ENCODE measurements at regions not wholly inside any gene's neighbourhood (a gene's known extent, or its start where the extent isn't known, plus 50 kb on each side); places are given as distances from the start of the nearest gene placed in this dataset.

DNA sequence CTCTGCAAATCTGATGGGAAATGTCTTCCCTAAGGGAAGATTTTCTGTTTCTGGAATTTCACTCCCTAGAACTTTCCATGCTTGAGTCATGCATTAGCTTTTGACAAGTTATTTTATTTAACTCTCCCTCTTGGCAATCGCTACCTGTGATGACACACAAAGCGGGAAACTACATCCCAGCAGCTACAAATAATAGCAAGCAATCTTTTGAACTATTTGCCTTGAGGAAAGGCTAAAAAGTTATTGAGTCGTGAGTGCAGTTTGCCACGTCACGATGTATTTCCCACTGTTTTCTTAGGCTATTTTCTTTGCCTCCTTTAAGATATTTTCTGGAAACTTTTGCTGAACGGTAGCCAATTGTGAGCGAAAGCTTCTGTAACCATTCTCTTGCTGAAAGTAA is 353.3 kb upstream of the HTR2A start:
- Histone ChIP-seq H3K36me3 (ENCODE audit: low read depth) (no peaks in the 10 kb centered on the region), H3K9me3 (peaks cover 8% of the 10 kb centered on the region), H3K4me3 (no peak overlapping the region), H3K4me1 (ENCODE audit: low read depth) (no peaks in the 10 kb centered on the region)
- intact Hi-C loops (cut with DNase I, micrococcal nuclease): no loop called here
- TF ChIP-seq, protein P1, sequence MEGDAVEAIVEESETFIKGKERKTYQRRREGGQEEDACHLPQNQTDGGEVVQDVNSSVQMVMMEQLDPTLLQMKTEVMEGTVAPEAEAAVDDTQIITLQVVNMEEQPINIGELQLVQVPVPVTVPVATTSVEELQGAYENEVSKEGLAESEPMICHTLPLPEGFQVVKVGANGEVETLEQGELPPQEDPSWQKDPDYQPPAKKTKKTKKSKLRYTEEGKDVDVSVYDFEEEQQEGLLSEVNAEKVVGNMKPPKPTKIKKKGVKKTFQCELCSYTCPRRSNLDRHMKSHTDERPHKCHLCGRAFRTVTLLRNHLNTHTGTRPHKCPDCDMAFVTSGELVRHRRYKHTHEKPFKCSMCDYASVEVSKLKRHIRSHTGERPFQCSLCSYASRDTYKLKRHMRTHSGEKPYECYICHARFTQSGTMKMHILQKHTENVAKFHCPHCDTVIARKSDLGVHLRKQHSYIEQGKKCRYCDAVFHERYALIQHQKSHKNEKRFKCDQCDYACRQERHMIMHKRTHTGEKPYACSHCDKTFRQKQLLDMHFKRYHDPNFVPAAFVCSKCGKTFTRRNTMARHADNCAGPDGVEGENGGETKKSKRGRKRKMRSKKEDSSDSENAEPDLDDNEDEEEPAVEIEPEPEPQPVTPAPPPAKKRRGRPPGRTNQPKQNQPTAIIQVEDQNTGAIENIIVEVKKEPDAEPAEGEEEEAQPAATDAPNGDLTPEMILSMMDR (IDR thresholded peaks at IDR 0.05): no peak
- DNase-seq (no peak), ATAC-seq (no peak)

DNA sequence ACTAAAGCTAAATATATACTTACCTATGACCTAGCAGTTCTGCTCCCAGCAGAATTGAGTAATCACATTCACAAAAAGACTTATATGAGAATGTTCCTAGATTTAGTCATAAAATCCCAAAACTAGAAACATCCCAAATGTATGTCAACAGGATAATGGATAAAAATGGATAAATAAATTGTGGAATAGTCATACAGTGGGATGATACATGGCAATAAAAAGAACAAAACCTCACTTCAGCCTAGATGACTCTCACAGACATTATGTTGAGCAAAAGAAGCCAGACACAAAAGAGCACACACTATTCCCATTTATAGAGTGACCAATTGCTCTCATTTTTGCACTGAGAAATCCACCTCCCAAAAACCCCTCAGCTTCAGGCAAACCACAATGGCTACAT is 352.4 kb upstream of the HTR2A start:
- DNase-seq (no peak), ATAC-seq (no peak)
- TF ChIP-seq, protein P1 (IDR thresholded peaks at IDR 0.05): no peak
- intact Hi-C loops (cut with DNase I, micrococcal nuclease): no loop called here
- Histone ChIP-seq H3K4me3 (no peak overlapping the region), H3K9me3 (peaks cover 8% of the 10 kb centered on the region), H3K4me1 (ENCODE audit: low read depth) (no peaks in the 10 kb centered on the region), H3K36me3 (ENCODE audit: low read depth) (no peaks in the 10 kb centered on the region)

DNA sequence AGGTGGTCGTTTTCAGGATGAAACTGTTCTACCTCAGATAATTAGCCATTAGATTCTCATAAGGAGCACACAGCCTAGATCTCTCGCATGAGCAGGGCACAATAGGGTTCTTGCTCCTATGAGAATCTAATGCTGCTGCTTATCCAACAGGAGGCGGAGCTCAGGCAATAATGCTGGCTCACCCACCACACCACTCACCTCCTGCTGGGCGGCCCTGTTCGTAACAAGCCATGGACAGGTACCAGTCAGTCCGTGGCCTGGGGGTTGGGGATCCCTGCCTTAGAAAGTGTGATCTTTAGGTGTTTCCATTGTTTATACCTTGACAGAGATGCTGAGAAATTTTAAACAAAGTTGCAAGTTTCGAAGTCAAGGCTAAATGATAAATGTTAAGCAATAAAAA is 344.6 kb upstream of the HTR2A start:
- Histone ChIP-seq H3K4me3 (no peak overlapping the region), H3K4me1 (ENCODE audit: low read depth) (no peaks in the 10 kb centered on the region), H3K9me3 (peaks cover 20% of the 10 kb centered on the region), H3K36me3 (ENCODE audit: low read depth) (no peaks in the 10 kb centered on the region)
- ATAC-seq (no peak), DNase-seq (no peak)
- TF ChIP-seq, protein P1 (IDR thresholded peaks at IDR 0.05): no peak
- intact Hi-C loops (cut with DNase I, micrococcal nuclease): no loop called here

DNA sequence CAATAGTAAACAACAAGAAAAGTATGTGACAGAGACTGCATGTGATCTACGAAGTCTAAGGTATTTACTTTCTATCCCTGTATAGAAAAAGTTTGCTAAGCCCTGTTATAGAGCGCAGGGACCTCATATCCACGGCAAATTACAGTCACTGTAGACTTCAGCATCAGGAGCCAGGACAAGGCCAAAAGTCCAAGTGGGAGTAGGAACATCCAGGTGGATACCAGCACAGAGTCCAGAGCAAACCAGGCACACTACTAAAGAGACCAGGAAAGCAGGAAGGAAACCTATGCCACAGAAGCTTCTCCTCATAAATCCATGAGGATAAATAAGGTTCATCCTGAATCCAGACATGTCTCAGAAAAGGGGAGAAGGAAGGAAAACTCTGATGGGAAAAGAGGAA is 342.2 kb upstream of the HTR2A start:
- intact Hi-C loops (cut with DNase I, micrococcal nuclease): no loop called here
- no peak for DNase-seq
- no peaks in the 10 kb centered on the region for H3K36me3 ChIP-seq (ENCODE audit: low read depth)
- no peak for ATAC-seq
- TF ChIP-seq, protein P1 (IDR thresholded peaks at IDR 0.05): no peak
- H3K4me3 ChIP-seq: no peak overlapping the region
- H3K4me1 ChIP-seq (ENCODE audit: low read depth): no peaks in the 10 kb centered on the region
- peaks cover 20% of the 10 kb centered on the region for H3K9me3 ChIP-seq

DNA sequence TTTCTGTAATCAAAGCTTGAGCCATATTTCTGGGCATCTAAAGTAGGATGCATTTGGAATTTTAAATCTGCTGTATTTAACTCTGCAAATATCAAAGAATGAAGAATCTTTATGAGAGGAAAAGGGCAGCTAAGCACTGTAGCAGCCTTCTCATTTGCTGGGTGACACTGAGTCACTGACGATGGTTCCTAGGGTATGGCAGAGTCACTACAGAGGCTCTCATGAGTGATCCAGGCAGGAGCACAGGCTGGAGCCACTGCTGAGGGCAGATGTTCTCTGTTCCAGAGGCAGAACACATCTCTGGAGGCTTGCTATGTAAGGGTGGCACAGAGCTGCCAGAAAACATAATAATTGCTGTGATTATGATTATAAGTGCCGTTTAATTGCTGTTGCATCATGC is 340.7 kb upstream of the HTR2A start:
- Histone ChIP-seq H3K36me3 (ENCODE audit: low read depth) (no peaks in the 10 kb centered on the region), H3K4me3 (no peak overlapping the region), H3K4me1 (ENCODE audit: low read depth) (no peaks in the 10 kb centered on the region), H3K9me3 (peaks cover 25% of the 10 kb centered on the region)
- no peak for ATAC-seq
- intact Hi-C loops (cut with DNase I, micrococcal nuclease): no loop called here
- TF ChIP-seq, protein P1 (IDR thresholded peaks at IDR 0.05): no peak
- DNase-seq: no peak

DNA sequence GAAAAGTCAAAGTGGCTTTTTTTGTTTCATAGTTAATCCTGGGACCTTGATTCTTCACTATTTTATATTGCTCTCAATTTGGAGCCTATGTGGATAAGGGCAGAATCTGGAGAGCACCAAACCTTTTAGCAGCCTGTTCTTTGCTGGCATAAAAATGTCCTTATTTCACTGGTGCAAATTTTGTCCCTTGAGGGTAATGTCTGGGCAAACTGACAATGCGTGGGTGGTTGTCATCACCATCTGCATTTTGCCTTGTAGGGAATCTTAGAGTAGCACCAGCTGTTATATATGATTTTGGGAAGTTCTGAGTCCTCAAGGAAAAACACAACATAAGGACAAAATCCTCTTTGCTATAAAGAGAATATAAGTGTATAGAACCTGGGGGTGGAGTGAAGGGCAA is 336.9 kb upstream of the HTR2A start:
- TF ChIP-seq, protein P1 (IDR thresholded peaks at IDR 0.05): no peak
- DNase-seq: no peak

More for the DNA sequence above, 336.9 kb upstream of the HTR2A start:
- intact Hi-C loops (cut with DNase I, micrococcal nuclease): no loop called here
- H3K4me1 ChIP-seq (ENCODE audit: low read depth): no peaks in the 10 kb centered on the region
- peaks cover 47% of the 10 kb centered on the region for H3K9me3 ChIP-seq
- H3K4me3 ChIP-seq: no peak overlapping the region
- no peaks in the 10 kb centered on the region for H3K36me3 ChIP-seq (ENCODE audit: low read depth)
- no peak for ATAC-seq
